H1 (cell line): ENCODE measurements at regions not wholly inside any gene's neighbourhood (a gene's known extent, or its start where the extent isn't known, plus 50 kb on each side); places are given as distances from the start of the nearest gene placed in this dataset.

Source experiments
- ATF3 ChIP-seq: IDR thresholded peaks from 2 replicates; pipeline ENCODE4 v1.6.1; 2011; ENCODE audit warnings: low read depth, mild to moderate bottlenecking, low read length; ENCODE audit not compliant: insufficient read depth
- JUN ChIP-seq: IDR thresholded peaks from 2 replicates; pipeline ENCODE4 v1.6.1; 2011; ENCODE audit warnings: low read depth, mild to moderate bottlenecking, improper control_type of control experiment, low read length
- POLR2A ChIP-seq, 2 experiments: IDR thresholded peaks; 1 replicate in 1 of 2; 2 replicates in 1 of 2; pipeline ENCODE4 v1.6.1; 2011; ENCODE audit warnings: low read depth in 2 of 2, low read length in 2 of 2, mild to moderate bottlenecking in 2 of 2; ENCODE audit errors: control extremely low read depth in 1 of 2
- POLR2AphosphoS5 ChIP-seq: IDR thresholded peaks from 2 replicates; pipeline ENCODE4 v1.6.1; 2011; ENCODE audit warnings: low read depth, low read length
- RFX5 ChIP-seq: IDR thresholded peaks from 2 replicates; pipeline ENCODE4 v1.6.1; 2011; ENCODE audit warnings: low read depth, low read length, improper control_type of control experiment, borderline replicate concordance
- SUZ12 ChIP-seq: fragments of 200-600 bp; sonication (generic); IDR thresholded peaks from 2 replicates; pipeline ENCODE4 v1.6.1; 2012; ENCODE audit warnings: mild to moderate bottlenecking, inconsistent platforms, low read length, moderate library complexity, mixed read lengths
- TEAD4 ChIP-seq: IDR thresholded peaks from 2 replicates; pipeline ENCODE4 v1.6.1; 2012; ENCODE audit warnings: low read depth, low read length, inconsistent platforms, mixed read lengths
- TF ChIP-seq, protein P1 (sequence below), 3 experiments: IDR thresholded peaks; 1 replicate in 2 of 3; 2 replicates in 1 of 3; pipeline versions ENCODE4 v1.5.1 to v1.6.1; 2011; ENCODE audit warnings: low read length in 3 of 3, mild to moderate bottlenecking in 3 of 3, inconsistent platforms in 2 of 3, low read depth in 1 of 3, moderate library complexity in 1 of 3; ENCODE audit not compliant: insufficient read depth in 1 of 3; ENCODE audit errors: control extremely low read depth in 1 of 3

DNA sequence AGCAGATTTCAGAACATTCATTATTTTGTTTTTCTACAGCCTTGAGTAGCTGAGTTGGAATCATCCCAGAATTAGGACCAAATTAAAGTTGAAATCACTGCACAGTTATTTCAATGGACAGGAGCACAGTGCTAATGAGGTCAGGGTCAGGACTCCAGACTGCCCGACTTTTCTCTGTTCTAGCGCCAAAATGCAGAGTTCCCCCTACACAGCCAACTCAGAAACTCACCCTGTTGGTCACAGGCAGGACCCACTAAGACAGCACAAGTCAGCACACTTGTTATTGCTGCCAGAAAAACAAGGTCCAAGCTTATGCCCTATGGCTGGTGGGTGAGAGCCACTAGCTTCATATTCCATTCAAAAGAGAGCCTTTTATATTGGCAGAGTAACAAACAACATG lies 198.1 kb upstream of the KRR1 start:
- TF ChIP-seq, protein P1, sequence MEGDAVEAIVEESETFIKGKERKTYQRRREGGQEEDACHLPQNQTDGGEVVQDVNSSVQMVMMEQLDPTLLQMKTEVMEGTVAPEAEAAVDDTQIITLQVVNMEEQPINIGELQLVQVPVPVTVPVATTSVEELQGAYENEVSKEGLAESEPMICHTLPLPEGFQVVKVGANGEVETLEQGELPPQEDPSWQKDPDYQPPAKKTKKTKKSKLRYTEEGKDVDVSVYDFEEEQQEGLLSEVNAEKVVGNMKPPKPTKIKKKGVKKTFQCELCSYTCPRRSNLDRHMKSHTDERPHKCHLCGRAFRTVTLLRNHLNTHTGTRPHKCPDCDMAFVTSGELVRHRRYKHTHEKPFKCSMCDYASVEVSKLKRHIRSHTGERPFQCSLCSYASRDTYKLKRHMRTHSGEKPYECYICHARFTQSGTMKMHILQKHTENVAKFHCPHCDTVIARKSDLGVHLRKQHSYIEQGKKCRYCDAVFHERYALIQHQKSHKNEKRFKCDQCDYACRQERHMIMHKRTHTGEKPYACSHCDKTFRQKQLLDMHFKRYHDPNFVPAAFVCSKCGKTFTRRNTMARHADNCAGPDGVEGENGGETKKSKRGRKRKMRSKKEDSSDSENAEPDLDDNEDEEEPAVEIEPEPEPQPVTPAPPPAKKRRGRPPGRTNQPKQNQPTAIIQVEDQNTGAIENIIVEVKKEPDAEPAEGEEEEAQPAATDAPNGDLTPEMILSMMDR (IDR thresholded peaks at IDR 0.05; ENCODE audit: control extremely low read depth in 1 of 3, insufficient read depth in 1 of 3, low read depth in 1 of 3, low read length in 3 of 3), result no peak
- no peak for TF ChIP-seq JUN
- no peak for TF ChIP-seq RFX5
- no peak for TF ChIP-seq ATF3
- TF ChIP-seq POLR2AphosphoS5, result no peak
- no peak for TF ChIP-seq POLR2A (IDR thresholded peaks at IDR 0.05; ENCODE audit: control extremely low read depth in 1 of 2, low read depth in 2 of 2, low read length in 2 of 2)
- no peak for TF ChIP-seq SUZ12
- TF ChIP-seq TEAD4, result no peak
